IMR-90 (cell line): ENCODE measurements at regions not wholly inside any gene's neighbourhood (a gene's known extent, or its start where the extent isn't known, plus 50 kb on each side); places are given as distances from the start of the nearest gene placed in this dataset.

Experiments used
- ATAC-seq: fragments of 200-7000 bp; cut with Tn5 transposase; 2 replicates; pipeline ENCODE4 v1.9.1; 2020; ENCODE audit warnings: low read depth, mild to moderate bottlenecking, moderate library complexity
- BruUV-seq: library from RNA; stranded (reverse); fragments of 400-500 nt; replicated peaks from 2 replicates; lab custom pipeline; 2021; lab: Mats Ljungman, UMichigan
- CTCF ChIA-PET: fragments of 300-600 bp; formaldehyde crosslinking; extraction: SDS; loops from one replicate; lab custom pipeline; 2021; ENCODE audit warnings: antibody characterized with exemption; lab: Yijun Ruan, JAX
- POLR2A ChIA-PET: fragments of 300-600 bp; sonication (Branson Sonifier 250); formaldehyde crosslinking; loops from one replicate; lab custom pipeline; 2022; ENCODE audit warnings: antibody characterized with exemption; ENCODE audit not compliant: unreplicated experiment; lab: Charles Lee
- DNase-seq: peaks from one replicate; pipeline ENCODE4 v3.0.0; 2013
- H2AFZ ChIP-seq: replicated peaks from 2 replicates; pipeline ENCODE3; 2013; ENCODE audit warnings: low read length, mild to moderate bottlenecking; ENCODE audit not compliant: poor library complexity
- H2AK5ac ChIP-seq: 2 replicates; pipeline ENCODE4 v1.6.1; 2013; ENCODE audit warnings: low read depth, low read length, inconsistent platforms
- H2AK9ac ChIP-seq: replicated peaks from 2 replicates; pipeline ENCODE3; 2013; ENCODE audit warnings: mild to moderate bottlenecking, low read depth, low read length, moderate library complexity; ENCODE audit not compliant: poor library complexity
- H2BK120ac ChIP-seq: 2 replicates; pipeline ENCODE4 v1.6.1; 2013; ENCODE audit warnings: low read depth, low read length, inconsistent platforms
- H2BK15ac ChIP-seq: 3 replicates; pipeline ENCODE4 v1.6.1; 2013; ENCODE audit warnings: low read depth, low read length, inconsistent platforms
- H2BK20ac ChIP-seq: 2 replicates; pipeline ENCODE4 v1.6.1; 2013; ENCODE audit warnings: low read depth, mild to moderate bottlenecking, inconsistent platforms, low read length, moderate library complexity
- H2BK5ac ChIP-seq: 2 replicates; pipeline ENCODE4 v1.6.1; 2013; ENCODE audit warnings: mild to moderate bottlenecking, low read depth, low read length, inconsistent platforms; ENCODE audit not compliant: poor library complexity, severe bottlenecking
- H3K14ac ChIP-seq: replicated peaks from 2 replicates; pipeline ENCODE4 v1.6.1; 2013; ENCODE audit warnings: low read depth, low read length, inconsistent platforms
- H3K18ac ChIP-seq: 2 replicates; pipeline ENCODE4 v1.6.1; 2013; ENCODE audit warnings: low read depth, low read length, control low read depth
- H3K23ac ChIP-seq: 2 replicates; pipeline ENCODE4 v1.6.1; 2013; ENCODE audit warnings: low read depth, low read length, inconsistent platforms
- H3K27ac ChIP-seq: 2 replicates; pipeline ENCODE4 v1.5.1; 2013; ENCODE audit warnings: mild to moderate bottlenecking, control low read depth, low read length; ENCODE audit not compliant: insufficient read depth
- H3K27me3 ChIP-seq: 2 replicates; pipeline ENCODE4 v1.6.1; 2013; ENCODE audit warnings: low read length; ENCODE audit not compliant: control insufficient read depth, insufficient read depth
- H3K36me3 ChIP-seq: 2 replicates; pipeline ENCODE4 v1.6.1; 2013; ENCODE audit warnings: low read length, mixed read lengths; ENCODE audit not compliant: control insufficient read depth, insufficient read depth
- H3K4ac ChIP-seq: 2 replicates; pipeline ENCODE4 v1.6.1; 2013; ENCODE audit warnings: low read depth, low read length, inconsistent platforms
- H3K4me1 ChIP-seq: 2 replicates; pipeline ENCODE4 v1.6.1; 2013; ENCODE audit warnings: low read length, mixed read lengths; ENCODE audit not compliant: control insufficient read depth, insufficient read depth
- H3K4me2 ChIP-seq: 2 replicates; pipeline ENCODE4 v1.6.1; 2013; ENCODE audit warnings: low read depth, mild to moderate bottlenecking, control low read depth, low read length, moderate library complexity
- H3K4me3 ChIP-seq: 2 replicates; pipeline ENCODE4 v1.5.1; 2013; ENCODE audit warnings: low read depth, mild to moderate bottlenecking, control low read depth, low read length, moderate library complexity; ENCODE audit not compliant: insufficient read depth
- H3K56ac ChIP-seq: 2 replicates; pipeline ENCODE4 v1.6.1; 2013; ENCODE audit warnings: low read length, inconsistent platforms; ENCODE audit not compliant: insufficient read depth; ENCODE audit errors: extremely low read depth
- H3K79me1 ChIP-seq, 2 experiments: 2 replicates each; pipeline ENCODE4 v1.6.1; 2013; ENCODE audit warnings: low read length in 2 of 2, inconsistent platforms in 1 of 2, low read depth in 1 of 2
- H3K9ac ChIP-seq: 2 replicates; pipeline ENCODE4 v1.6.1; 2013; ENCODE audit warnings: low read depth, low read length, control low read depth
- H3K9me1 ChIP-seq: 2 replicates; pipeline ENCODE4 v1.6.1; 2013; ENCODE audit warnings: low read length, inconsistent platforms; ENCODE audit not compliant: insufficient read depth
- H3K9me3 ChIP-seq: 2 replicates; pipeline ENCODE4 v1.6.1; 2013; ENCODE audit warnings: low read length; ENCODE audit not compliant: control insufficient read depth, insufficient read depth
- H4K20me1 ChIP-seq: 2 replicates; pipeline ENCODE4 v1.6.1; 2013; ENCODE audit warnings: low read length, inconsistent platforms; ENCODE audit not compliant: insufficient read depth
- H4K5ac ChIP-seq: 2 replicates; pipeline ENCODE4 v1.6.1; 2013; ENCODE audit warnings: mild to moderate bottlenecking, low read depth, low read length, control low read depth
- H4K8ac ChIP-seq, 2 experiments: 2 replicates each; pipeline ENCODE4 v1.6.1; 2013; ENCODE audit warnings: low read depth in 2 of 2, low read length in 2 of 2, control low read depth in 1 of 2, inconsistent platforms in 1 of 2
- H4K91ac ChIP-seq: 2 replicates; pipeline ENCODE4 v1.6.1; 2013; ENCODE audit warnings: low read depth, low read length, inconsistent platforms; ENCODE audit not compliant: insufficient read depth
- FOS ChIP-seq: fragments of 150-350 bp; IDR thresholded peaks from 2 replicates; pipeline ENCODE4 v1.6.1; 2016; ENCODE audit warnings: low read depth, low read length
- MXI1 ChIP-seq: IDR thresholded peaks from 2 replicates; pipeline ENCODE4 v1.6.1; 2012; ENCODE audit warnings: low read depth, mild to moderate bottlenecking, low read length, moderate library complexity, borderline replicate concordance
- NFE2L2 ChIP-seq: fragments of 150-350 bp; IDR thresholded peaks from 2 replicates; pipeline ENCODE4 v1.6.1; 2016; ENCODE audit warnings: low read depth, mild to moderate bottlenecking, low read length
- WGBS, 2 experiments: methylation state at CpG; one replicate each; pipeline versions ENCODE4 v1.1.5 to v1.1.7; 2013; ENCODE audit warnings: missing lambda C conversion rate in 2 of 2; ENCODE audit not compliant: insufficient read length in 1 of 2; ENCODE audit errors: extremely low coverage in 2 of 2; 5-methylcytosine and 5-hydroxymethylcytosine counted together
- dilution Hi-C: fragments of 300-500 bp; cut with HindIII; formaldehyde crosslinking; loops from one replicate; pipeline ENCODE4 v1.14.3; 2018; ENCODE audit warnings: low sequenced_read_pairs; ENCODE audit not compliant: unreplicated experiment
- in situ Hi-C: fragments of 300-500 bp; cut with MboI; formaldehyde crosslinking; loops from 3 replicates; pipeline ENCODE4 v1.14.3; 2019; ENCODE audit warnings: low sequenced_read_pairs, inconsistent platforms, mixed read lengths
- intact Hi-C: fragments of 100-400 bp; cut with micrococcal nuclease; formaldehyde crosslinking; loops from 2 replicates; pipeline ENCODE4 v1.10.0; 2022
- TF ChIP-seq, protein P1 (sequence below): fragments of 150-350 bp; IDR thresholded peaks from 2 replicates; pipeline ENCODE4 v1.6.1; 2017; ENCODE audit warnings: mild to moderate bottlenecking, antibody characterized with exemption, low read length, low read depth

DNA sequence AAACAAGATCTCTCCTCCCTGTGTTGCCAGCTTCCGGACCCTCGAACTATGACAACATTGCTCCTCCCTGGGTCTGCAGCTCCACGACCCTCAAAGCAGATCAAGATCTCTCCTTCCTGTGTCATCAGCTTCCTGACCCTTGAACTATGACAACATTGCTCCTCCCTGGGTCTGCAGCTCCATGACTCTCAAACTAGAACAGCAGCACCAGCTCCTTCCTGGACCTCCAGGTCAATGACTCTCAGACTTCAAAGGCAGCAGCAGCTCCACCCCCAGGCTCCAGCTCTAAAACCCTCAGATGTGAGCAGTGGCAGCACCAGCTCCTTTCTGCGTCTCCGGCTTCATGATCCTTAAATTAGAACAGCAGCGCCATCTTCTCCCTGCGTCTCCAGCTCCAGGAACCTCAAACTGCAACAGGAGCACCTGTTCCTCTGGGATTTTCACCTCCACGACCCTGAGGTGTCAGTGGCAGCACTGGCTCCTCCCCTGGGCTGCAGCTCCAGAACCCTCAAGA is 341.0 kb upstream of the SULF2 start:
- Histone ChIP-seq H2BK5ac (no peak overlapping the region), H3K27ac (no peak overlapping the region), H3K4me1 (no peaks in the 10 kb centered on the region), H2BK20ac (no peak overlapping the region), H3K4ac (no peak overlapping the region), H2BK120ac (no peak overlapping the region), H2AFZ (no peak overlapping the region), H3K9me1 (no peaks in the 10 kb centered on the region), H4K5ac (no peak overlapping the region), H3K9me3 (peaks cover 4% of the 10 kb centered on the region; the same call in 1 of the 2 replicates), H3K23ac (no peak overlapping the region), H2AK5ac (no peak overlapping the region), H3K14ac (no peak overlapping the region), H3K9ac (no peak overlapping the region), H3K56ac (no peak overlapping the region), H4K20me1 (no peaks in the 10 kb centered on the region), H3K79me1 (no peaks in the 10 kb centered on the region), H2BK15ac (no peak overlapping the region), H3K36me3 (no peaks in the 10 kb centered on the region), H4K8ac (no peak overlapping the region), H2AK9ac (no peak overlapping the region), H3K4me3 (no peak overlapping the region), H3K4me2 (no peak overlapping the region), H4K91ac (no peak overlapping the region), H3K18ac (no peak overlapping the region), H3K27me3 (peaks cover 3% of the 10 kb centered on the region; the same call in 1 of the 2 replicates)
- 32% methylated on average over 3 of the region's 8 CpGs; no CpG with 5 or more reads in 1 of the 2 experiments for WGBS, 2 experiments
- in situ Hi-C loops = no loop called here
- TF ChIP-seq MXI1 = no peak
- TF ChIP-seq FOS = no peak
- TF ChIP-seq, protein P1, sequence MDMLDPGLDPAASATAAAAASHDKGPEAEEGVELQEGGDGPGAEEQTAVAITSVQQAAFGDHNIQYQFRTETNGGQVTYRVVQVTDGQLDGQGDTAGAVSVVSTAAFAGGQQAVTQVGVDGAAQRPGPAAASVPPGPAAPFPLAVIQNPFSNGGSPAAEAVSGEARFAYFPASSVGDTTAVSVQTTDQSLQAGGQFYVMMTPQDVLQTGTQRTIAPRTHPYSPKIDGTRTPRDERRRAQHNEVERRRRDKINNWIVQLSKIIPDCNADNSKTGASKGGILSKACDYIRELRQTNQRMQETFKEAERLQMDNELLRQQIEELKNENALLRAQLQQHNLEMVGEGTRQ = no peak
- no peak for TF ChIP-seq NFE2L2
- BruUV-seq = no TSS peak
- intact Hi-C loops = no loop called here
- ChIA-PET POLR2A (no interaction called here), CTCF (no interaction called here)
- no peak for ATAC-seq
- no peak for DNase-seq
- dilution Hi-C loops = no loop called here
